ENCODE measurements at regions not wholly inside any gene's neighbourhood (a gene's known extent, or its start where the extent isn't known, plus 50 kb on each side); places are given as distances from the start of the nearest gene placed in this dataset. TPM values are rescaled to one million over a fixed set of nuclear protein-coding genes. Genes with fewer than 3 reads are reported as not detected.

DNA sequence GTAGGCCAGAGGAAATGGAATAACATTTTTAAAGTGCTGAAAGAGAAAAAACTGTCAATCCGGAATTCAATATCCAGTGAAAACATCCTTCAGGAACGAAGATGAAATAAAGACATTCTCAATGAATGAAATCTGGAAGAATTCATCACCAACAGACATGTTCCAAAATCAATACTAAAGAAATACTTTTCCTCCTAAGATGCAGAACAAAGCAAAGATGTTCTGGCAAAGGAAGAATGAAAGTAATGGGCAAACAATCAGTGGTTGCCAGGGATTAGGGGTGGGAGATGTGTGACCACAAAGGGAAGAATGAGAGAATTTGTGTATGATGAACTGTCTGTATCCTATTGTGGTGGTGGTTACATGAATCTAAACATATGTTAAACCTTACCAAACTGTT lies 52.8 kb upstream of the EEPD1 start:
- H3K23ac ChIP-seq (ENCODE audit: low read length), result no peak overlapping the region
- no peaks in the 10 kb centered on the region for H3K27me3 ChIP-seq (ENCODE audit: insufficient read depth, low read length, poor library complexity)
- no peak overlapping the region for H3K4ac ChIP-seq (ENCODE audit: low read depth, low read length)
- peaks cover 4% of the 10 kb centered on the region for H3K4me1 ChIP-seq (ENCODE audit: control insufficient read depth, low read depth, low read length)
- H2BK5ac ChIP-seq (ENCODE audit: low read length), result no peak overlapping the region
- H3K56ac ChIP-seq (ENCODE audit: low read length), result no peak overlapping the region
- no peak overlapping the region for H2BK15ac ChIP-seq (replicated peaks; ENCODE audit: low read depth)
- H4K5ac ChIP-seq (ENCODE audit: low read length), result no peak overlapping the region
- WGBS (ENCODE audit: extremely low coverage, insufficient coverage, low lambda C conversion rate), result no CpG with 5 or more reads among the region's 2 CpGs
- H3K79me1 ChIP-seq (ENCODE audit: low read length), result no peaks in the 10 kb centered on the region
- H4K8ac ChIP-seq (ENCODE audit: low read depth, low read length), result no peak overlapping the region
- H3K18ac ChIP-seq (ENCODE audit: low read length), result no peak overlapping the region
- H3K9ac ChIP-seq (ENCODE audit: low read length), result no peak overlapping the region
- no peak overlapping the region for H3K4me3 ChIP-seq (ENCODE audit: low read length)
- no peaks in the 10 kb centered on the region for H3K79me2 ChIP-seq (ENCODE audit: control insufficient read depth, insufficient read depth, low read length)
- H2AK5ac ChIP-seq (ENCODE audit: low read length), result no peak overlapping the region
- H2BK120ac ChIP-seq (ENCODE audit: low read depth, low read length), result no peak overlapping the region
- no peak overlapping the region for H3K4me2 ChIP-seq (ENCODE audit: low read length)
- H3K27ac ChIP-seq (ENCODE audit: low read depth, low read length), result no peak overlapping the region
- no peaks in the 10 kb centered on the region for H3K36me3 ChIP-seq (ENCODE audit: control insufficient read depth, insufficient read depth, low read length)
- DNase-seq, result no peak

DNA sequence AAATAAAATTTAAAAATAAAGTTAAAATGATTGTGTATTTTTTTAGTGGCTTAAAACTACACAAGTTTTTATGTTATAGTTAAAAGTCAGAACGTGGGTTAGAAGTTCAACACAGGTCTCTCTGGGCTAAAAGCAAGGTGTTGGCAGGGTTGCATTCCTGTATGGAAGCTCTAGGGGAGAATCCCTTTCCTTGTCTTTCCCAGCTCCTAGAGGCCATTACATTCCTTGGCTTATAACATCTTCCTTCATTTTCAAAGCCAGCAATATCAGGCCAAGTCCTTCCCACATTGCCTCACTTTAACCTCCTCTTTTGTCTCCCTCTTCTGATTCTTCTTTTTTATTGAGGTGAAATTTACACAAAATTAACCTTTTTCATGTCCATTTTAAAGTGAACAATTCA lies 52.4 kb upstream of the EEPD1 start:
- Histone ChIP-seq H3K9ac (ENCODE audit: low read length) (no peak overlapping the region), H3K4me1 (ENCODE audit: control insufficient read depth, low read depth, low read length) (peaks cover 4% of the 10 kb centered on the region), H3K36me3 (ENCODE audit: control insufficient read depth, insufficient read depth, low read length) (no peaks in the 10 kb centered on the region), H4K8ac (ENCODE audit: low read depth, low read length) (no peak overlapping the region), H3K27ac (ENCODE audit: low read depth, low read length) (no peak overlapping the region), H3K4me2 (ENCODE audit: low read length) (no peak overlapping the region), H3K79me1 (ENCODE audit: low read length) (no peaks in the 10 kb centered on the region), H3K18ac (ENCODE audit: low read length) (no peak overlapping the region), H3K27me3 (ENCODE audit: insufficient read depth, low read length, poor library complexity) (no peaks in the 10 kb centered on the region), H3K79me2 (ENCODE audit: control insufficient read depth, insufficient read depth, low read length) (no peaks in the 10 kb centered on the region), H2BK15ac (replicated peaks; ENCODE audit: low read depth) (no peak overlapping the region), H2BK5ac (ENCODE audit: low read length) (no peak overlapping the region), H3K56ac (ENCODE audit: low read length) (no peak overlapping the region), H2AK5ac (ENCODE audit: low read length) (no peak overlapping the region), H4K5ac (ENCODE audit: low read length) (no peak overlapping the region), H2BK120ac (ENCODE audit: low read depth, low read length) (no peak overlapping the region), H3K4ac (ENCODE audit: low read depth, low read length) (no peak overlapping the region), H3K23ac (ENCODE audit: low read length) (no peak overlapping the region), H3K4me3 (ENCODE audit: low read length) (no peak overlapping the region)
- WGBS (ENCODE audit: extremely low coverage, insufficient coverage, low lambda C conversion rate), result 100% methylated on average over 1 of the region's 1 CpG
- no peak for DNase-seq

Small RNAs in the stretch of these regions (small RNA-seq; reads per million reads assigned to genes)
- gene RNU6-1085P (ENCODE audit: insufficient read depth), result not detected
